Mesenchymal stem cell (in vitro differentiated cells and primary cell): ENCODE measurements at regions not wholly inside any gene's neighbourhood (a gene's known extent, or its start where the extent isn't known, plus 50 kb on each side); places are given as distances from the start of the nearest gene placed in this dataset.

Experiments used
- DNase-seq: peaks from one replicate; pipeline ENCODE4 v3.0.0-alpha.2; 2013
- H2AFZ ChIP-seq: one replicate; pipeline ENCODE4 v1.6.1; 2013; ENCODE audit warnings: low read depth, mild to moderate bottlenecking, control low read depth, inconsistent platforms, low read length, moderate library complexity
- H2AK5ac ChIP-seq: 2 replicates; pipeline ENCODE4 v1.6.1; 2013; ENCODE audit warnings: low read length, moderate library complexity, mild to moderate bottlenecking, inconsistent platforms; ENCODE audit not compliant: severe bottlenecking
- H2BK120ac ChIP-seq: one replicate; pipeline ENCODE4 v1.6.1; 2013; ENCODE audit warnings: low read depth, mild to moderate bottlenecking, inconsistent platforms, low read length, moderate library complexity
- H2BK12ac ChIP-seq, 2 experiments: one replicate each; pipeline ENCODE4 v1.6.1; 2013; ENCODE audit warnings: inconsistent platforms in 2 of 2, low read length in 2 of 2, mild to moderate bottlenecking in 2 of 2, moderate library complexity in 2 of 2, control low read depth in 1 of 2
- H2BK15ac ChIP-seq: one replicate; pipeline ENCODE4 v1.6.1; 2013; ENCODE audit warnings: mild to moderate bottlenecking, low read depth, inconsistent platforms; ENCODE audit not compliant: poor library complexity, severe bottlenecking
- H2BK5ac ChIP-seq: 2 replicates; pipeline ENCODE4 v1.6.1; 2013; ENCODE audit warnings: low read depth, mild to moderate bottlenecking, low read length, control low read depth, inconsistent platforms; ENCODE audit not compliant: poor library complexity, severe bottlenecking
- H3K14ac ChIP-seq, 2 experiments: one replicate each; pipeline ENCODE4 v1.6.1; 2013; ENCODE audit warnings: inconsistent platforms in 2 of 2, low read length in 2 of 2, control low read depth in 1 of 2, mild to moderate bottlenecking in 1 of 2, moderate library complexity in 1 of 2
- H3K18ac ChIP-seq, 2 experiments: one replicate each; pipeline ENCODE4 v1.6.1; 2013; ENCODE audit warnings: inconsistent platforms in 2 of 2, low read length in 2 of 2, control low read depth in 1 of 2, low read depth in 1 of 2, mild to moderate bottlenecking in 1 of 2
- H3K23ac ChIP-seq, 2 experiments: one replicate each; pipeline ENCODE4 v1.6.1; 2013; ENCODE audit warnings: inconsistent platforms in 2 of 2, low read length in 2 of 2, mild to moderate bottlenecking in 2 of 2, moderate library complexity in 2 of 2, control low read depth in 1 of 2
- H3K27ac ChIP-seq: 2 replicates; pipeline ENCODE4 v1.5.1; 2013; ENCODE audit warnings: mild to moderate bottlenecking, moderate library complexity, low read length, control low read depth, inconsistent platforms; ENCODE audit not compliant: poor library complexity, severe bottlenecking
- H3K27me3 ChIP-seq, 2 experiments: 2 replicates each; pipeline versions ENCODE4 v1.6.1 to v1.7.0; 2013; ENCODE audit warnings: low read length in 2 of 2, mild to moderate bottlenecking in 2 of 2, moderate library complexity in 2 of 2, control low read depth in 1 of 2, inconsistent platforms in 1 of 2; ENCODE audit not compliant: control insufficient read depth in 1 of 2, insufficient read depth in 1 of 2
- H3K36me3 ChIP-seq, 2 experiments: 2 replicates each; pipeline versions ENCODE4 v1.6.1 to v1.7.0; 2013; ENCODE audit warnings: low read length in 2 of 2, control low read depth in 1 of 2, inconsistent platforms in 1 of 2, low read depth in 1 of 2, mild to moderate bottlenecking in 1 of 2; ENCODE audit not compliant: insufficient read depth in 2 of 2, control insufficient read depth in 1 of 2
- H3K4ac ChIP-seq, 2 experiments: one replicate each; pipeline ENCODE4 v1.6.1; 2013; ENCODE audit warnings: inconsistent platforms in 2 of 2, low read length in 2 of 2, mild to moderate bottlenecking in 2 of 2, moderate library complexity in 2 of 2, control low read depth in 1 of 2, low read depth in 1 of 2
- H3K4me1 ChIP-seq: 2 replicates; pipeline ENCODE4 v1.6.1; 2013; ENCODE audit warnings: low read depth, low read length, control low read depth; ENCODE audit not compliant: control insufficient read depth, insufficient read depth
- H3K4me2 ChIP-seq: 2 replicates; pipeline ENCODE4 v1.6.1; 2013; ENCODE audit warnings: low read length, mild to moderate bottlenecking, inconsistent platforms; ENCODE audit not compliant: poor library complexity, severe bottlenecking
- H3K4me3 ChIP-seq, 2 experiments: 2 replicates each; pipeline versions ENCODE4 v1.5.1 to v1.7.0; 2013; ENCODE audit warnings: low read length in 2 of 2, mild to moderate bottlenecking in 2 of 2, control low read depth in 1 of 2, low read depth in 1 of 2; ENCODE audit not compliant: insufficient read depth in 1 of 2
- H3K79me1 ChIP-seq: replicated peaks from 2 replicates; pipeline ENCODE4 v1.6.1; 2013; ENCODE audit warnings: mild to moderate bottlenecking, control low read depth, low read length, inconsistent platforms; ENCODE audit not compliant: poor library complexity, severe bottlenecking
- H3K9ac ChIP-seq: 2 replicates; pipeline ENCODE4 v1.7.0; 2013; ENCODE audit warnings: mild to moderate bottlenecking, low read length, moderate library complexity
- H3K9me3 ChIP-seq: 2 replicates; pipeline ENCODE4 v1.7.0; 2013; ENCODE audit warnings: mild to moderate bottlenecking, low read length; ENCODE audit not compliant: control insufficient read depth
- H4K8ac ChIP-seq: one replicate; pipeline ENCODE4 v1.6.1; 2013; ENCODE audit warnings: inconsistent platforms, mild to moderate bottlenecking, low read length, moderate library complexity
- H4K91ac ChIP-seq: one replicate; pipeline ENCODE4 v1.6.1; 2013; ENCODE audit warnings: mild to moderate bottlenecking, low read length, inconsistent platforms
- WGBS: methylation state at CpG from one replicate; pipeline ENCODE4 v1.1.7; 2013; ENCODE audit warnings: mixed read lengths; 5-methylcytosine and 5-hydroxymethylcytosine counted together

DNA sequence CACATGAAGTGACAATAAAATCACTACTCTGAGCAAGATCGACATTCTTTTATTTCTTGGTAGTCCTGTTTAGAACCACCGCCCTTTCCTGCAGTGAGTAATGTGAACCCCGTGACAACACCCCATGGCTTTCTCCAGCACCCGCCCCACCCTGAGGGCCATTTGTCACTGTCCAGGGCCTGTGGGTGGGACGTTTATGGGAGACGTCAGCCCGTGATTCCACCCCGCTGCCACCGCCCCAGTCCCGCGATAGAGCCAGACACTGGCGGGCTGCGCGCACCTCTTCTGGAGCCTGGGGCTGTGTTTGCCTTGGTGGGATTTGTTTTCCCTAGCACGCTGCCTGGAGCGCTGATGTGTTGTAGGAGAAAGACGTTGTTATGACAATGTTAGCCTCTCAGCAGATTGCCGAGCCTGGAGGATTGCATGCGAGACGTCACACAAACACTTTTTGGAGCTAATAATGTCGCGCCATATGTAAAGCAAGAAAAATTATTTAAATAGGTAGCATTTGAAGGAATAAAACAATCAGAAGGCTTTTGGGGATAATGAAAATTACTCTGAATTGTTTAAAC lies 263.7 kb downstream of the TEX29 start:
- H3K4me3 ChIP-seq, result no peak overlapping the region
- no peak overlapping the region for H4K91ac ChIP-seq
- H3K27me3 ChIP-seq, result no peaks in the 10 kb centered on the region
- H3K27ac ChIP-seq, result no peak overlapping the region
- DNase-seq, result no peak
- H4K8ac ChIP-seq, result no peak overlapping the region
- no peak overlapping the region for H3K4ac ChIP-seq
- no peak overlapping the region for H2AFZ ChIP-seq
- H2BK5ac ChIP-seq, result no peak overlapping the region
- H3K18ac ChIP-seq, result no peak overlapping the region
- H3K4me2 ChIP-seq, result no peak overlapping the region
- no peak overlapping the region for H2BK15ac ChIP-seq
- no peak overlapping the region for H3K9ac ChIP-seq
- no peak overlapping the region for H2BK120ac ChIP-seq
- 87% methylated on average over 20 of the region's 22 CpGs for WGBS
- H3K36me3 ChIP-seq, result no peaks in the 10 kb centered on the region
- no peak overlapping the region for H3K14ac ChIP-seq
- H3K9me3 ChIP-seq, result peaks cover 11% of the 10 kb centered on the region
- no peaks in the 10 kb centered on the region for H3K79me1 ChIP-seq
- no peak overlapping the region for H3K23ac ChIP-seq
- no peak overlapping the region for H2AK5ac ChIP-seq
- H2BK12ac ChIP-seq, result no peak overlapping the region
- no peaks in the 10 kb centered on the region for H3K4me1 ChIP-seq

DNA sequence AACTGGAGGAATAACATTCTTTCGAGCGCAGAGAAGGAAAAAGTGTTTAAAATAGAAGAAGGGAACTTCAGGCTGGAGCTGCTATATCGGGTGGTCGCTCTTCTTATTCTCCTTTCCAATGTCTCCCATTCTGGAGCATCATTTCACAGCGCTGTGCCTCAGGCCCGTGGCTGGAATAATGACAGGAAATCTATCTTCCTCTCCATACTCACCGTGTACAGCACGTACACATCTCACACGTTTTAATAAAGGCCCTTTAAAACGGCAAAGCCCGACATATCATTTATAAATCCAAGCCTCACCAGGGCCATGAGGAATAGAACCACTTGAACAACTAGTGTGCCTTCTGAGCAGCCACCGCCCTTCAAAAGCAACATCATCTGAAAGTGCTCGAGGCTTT lies 264.4 kb downstream of the TEX29 start:
- no peak overlapping the region for H3K4me3 ChIP-seq
- no peak overlapping the region for H3K14ac ChIP-seq
- H2BK120ac ChIP-seq, result no peak overlapping the region
- no peak overlapping the region for H2BK12ac ChIP-seq
- H3K4me2 ChIP-seq, result no peak overlapping the region
- no peak overlapping the region for H2BK15ac ChIP-seq
- H3K4me1 ChIP-seq, result no peaks in the 10 kb centered on the region
- H3K9ac ChIP-seq, result no peak overlapping the region
- no peak overlapping the region for H3K18ac ChIP-seq
- H4K91ac ChIP-seq, result no peak overlapping the region
- no peak overlapping the region for H2BK5ac ChIP-seq
- H3K36me3 ChIP-seq, result no peaks in the 10 kb centered on the region
- H3K27ac ChIP-seq, result no peak overlapping the region
- WGBS, result 82% methylated on average over 13 of the region's 13 CpGs
- peaks cover 11% of the 10 kb centered on the region for H3K9me3 ChIP-seq
- DNase-seq, result no peak
- H2AFZ ChIP-seq, result no peak overlapping the region
- no peak overlapping the region for H3K4ac ChIP-seq
- H3K79me1 ChIP-seq, result no peaks in the 10 kb centered on the region
- no peak overlapping the region for H4K8ac ChIP-seq
- no peak overlapping the region for H3K23ac ChIP-seq
- no peak overlapping the region for H2AK5ac ChIP-seq
- no peaks in the 10 kb centered on the region for H3K27me3 ChIP-seq

DNA sequence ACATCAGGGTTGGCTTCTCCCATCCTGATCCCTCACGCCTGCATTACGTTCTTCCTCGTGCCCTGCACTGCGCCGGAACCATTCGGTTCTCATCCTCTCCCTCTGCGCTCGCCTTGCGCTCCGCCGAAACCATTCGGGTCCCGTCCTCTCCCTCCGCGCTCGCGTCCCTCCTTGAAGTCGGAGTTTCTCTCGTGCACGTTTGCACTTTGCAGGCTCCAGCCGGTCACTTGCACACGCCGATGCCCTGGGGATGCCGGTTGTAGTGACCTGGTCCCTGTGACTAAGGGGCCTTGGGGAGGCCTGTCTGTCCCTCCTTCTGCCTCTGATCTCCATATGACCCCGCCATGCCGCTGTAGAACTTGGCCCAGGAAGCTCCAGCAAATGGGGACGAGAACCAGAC lies 265.8 kb downstream of the TEX29 start:
- H4K8ac ChIP-seq, result no peak overlapping the region
- H3K27me3 ChIP-seq, result no peaks in the 10 kb centered on the region
- H3K27ac ChIP-seq, result no peak overlapping the region
- peaks cover 10% of the 10 kb centered on the region for H3K9me3 ChIP-seq
- H2BK15ac ChIP-seq, result no peak overlapping the region
- H2BK12ac ChIP-seq, result no peak overlapping the region
- H3K18ac ChIP-seq, result no peak overlapping the region
- no peaks in the 10 kb centered on the region for H3K36me3 ChIP-seq
- 90% methylated on average over 27 of the region's 27 CpGs for WGBS
- DNase-seq, result no peak
- no peak overlapping the region for H2AFZ ChIP-seq
- no peak overlapping the region for H3K14ac ChIP-seq
- H2AK5ac ChIP-seq, result no peak overlapping the region
- no peak overlapping the region for H3K4me2 ChIP-seq
- H4K91ac ChIP-seq, result no peak overlapping the region
- no peaks in the 10 kb centered on the region for H3K4me1 ChIP-seq
- no peaks in the 10 kb centered on the region for H3K79me1 ChIP-seq
- no peak overlapping the region for H3K4ac ChIP-seq
- no peak overlapping the region for H2BK5ac ChIP-seq
- H3K9ac ChIP-seq, result no peak overlapping the region
- H3K23ac ChIP-seq, result no peak overlapping the region
- H3K4me3 ChIP-seq, result no peak overlapping the region
- H2BK120ac ChIP-seq, result no peak overlapping the region

- 79% methylated on average over 11 of the region's 14 CpGs for WGBS
Observed at GRCh38 chr13:111587249-111587648, 266.8 kb downstream of the TEX29 start.

More at GRCh38 chr13:111587249-111587648, 266.8 kb downstream of the TEX29 start:
- Histone ChIP-seq H4K8ac (no peak overlapping the region), H3K27ac (no peak overlapping the region), H3K4me3 (no peak overlapping the region), H2BK5ac (no peak overlapping the region), H3K9ac (no peak overlapping the region), H2AFZ (no peak overlapping the region), H3K14ac (no peak overlapping the region), H2BK15ac (no peak overlapping the region), H3K4me1 (no peaks in the 10 kb centered on the region), H3K18ac (no peak overlapping the region), H3K4ac (no peak overlapping the region), H3K9me3 (peaks cover 10% of the 10 kb centered on the region), H4K91ac (no peak overlapping the region), H3K36me3 (no peaks in the 10 kb centered on the region), H2BK12ac (no peak overlapping the region), H3K27me3 (no peaks in the 10 kb centered on the region), H3K4me2 (no peak overlapping the region), H2AK5ac (no peak overlapping the region), H3K23ac (no peak overlapping the region), H2BK120ac (no peak overlapping the region), H3K79me1 (no peaks in the 10 kb centered on the region)
- DNase-seq, result no peak
